MCF 10A (cell line): ENCODE measurements at regions not wholly inside any gene's neighbourhood (a gene's known extent, or its start where the extent isn't known, plus 50 kb on each side); places are given as distances from the start of the nearest gene placed in this dataset.

ENCODE experiments used
- BruUV-seq: library from RNA; stranded (reverse); fragments of 400-500 nt; replicated peaks from 2 replicates; lab custom pipeline; 2021; lab: Mats Ljungman, UMichigan
- CTCF ChIA-PET: fragments of 300-600 bp; sonication (Branson Sonifier 250); formaldehyde crosslinking; extraction: SDS; loops from one replicate; lab custom pipeline; 2021; ENCODE audit warnings: antibody characterized with exemption, inconsistent platforms; lab: Yijun Ruan, JAX
- POLR2A ChIA-PET: fragments of 300-600, 350-650 bp; sonication (Branson Sonifier 250); formaldehyde crosslinking; extraction: SDS; loops from one replicate; lab custom pipeline; 2020; ENCODE audit warnings: antibody characterized with exemption, inconsistent platforms; lab: Yijun Ruan, JAX
- DNase-seq: peaks from one replicate; pipeline ENCODE4 v3.0.0-alpha.2; 2018; ENCODE audit not compliant: unreplicated experiment
- H3K27ac Mint-ChIP-seq: one replicate; pipeline ENCODE4 v1.8.0; 2022; ENCODE audit warnings: mild to moderate bottlenecking, low read depth, mixed read lengths; ENCODE audit not compliant: unreplicated experiment
- H3K27me3 Mint-ChIP-seq: one replicate; pipeline ENCODE4 v1.8.0; 2022; ENCODE audit warnings: mixed read lengths; ENCODE audit not compliant: insufficient read depth, unreplicated experiment
- H3K36me3 Mint-ChIP-seq: one replicate; pipeline ENCODE4 v1.8.0; 2022; ENCODE audit warnings: mild to moderate bottlenecking, moderate library complexity, mixed read lengths; ENCODE audit not compliant: insufficient read depth, unreplicated experiment
- H3K4me1 Mint-ChIP-seq: one replicate; pipeline ENCODE4 v1.8.0; 2022; ENCODE audit warnings: mixed read lengths; ENCODE audit not compliant: insufficient read depth, unreplicated experiment
- H3K4me3 Mint-ChIP-seq: one replicate; pipeline ENCODE4 v1.8.0; 2022; ENCODE audit warnings: mild to moderate bottlenecking, moderate library complexity, mixed read lengths; ENCODE audit not compliant: unreplicated experiment
- H3K9me3 Mint-ChIP-seq: one replicate; pipeline ENCODE4 v1.8.0; 2022; ENCODE audit warnings: mixed read lengths; ENCODE audit not compliant: unreplicated experiment
- intact Hi-C: fragments of 100-400 bp; cut with micrococcal nuclease; formaldehyde crosslinking; loops from 2 replicates; pipeline ENCODE4 v1.14.1; 2022
- TF ChIP-seq, protein P1 (sequence below): fragments of 200-600 bp; IDR thresholded peaks from one replicate; pipeline ENCODE4 v1.8.0; 2022; ENCODE audit warnings: antibody characterized with exemption, mild to moderate bottlenecking; ENCODE audit not compliant: unreplicated experiment

DNA sequence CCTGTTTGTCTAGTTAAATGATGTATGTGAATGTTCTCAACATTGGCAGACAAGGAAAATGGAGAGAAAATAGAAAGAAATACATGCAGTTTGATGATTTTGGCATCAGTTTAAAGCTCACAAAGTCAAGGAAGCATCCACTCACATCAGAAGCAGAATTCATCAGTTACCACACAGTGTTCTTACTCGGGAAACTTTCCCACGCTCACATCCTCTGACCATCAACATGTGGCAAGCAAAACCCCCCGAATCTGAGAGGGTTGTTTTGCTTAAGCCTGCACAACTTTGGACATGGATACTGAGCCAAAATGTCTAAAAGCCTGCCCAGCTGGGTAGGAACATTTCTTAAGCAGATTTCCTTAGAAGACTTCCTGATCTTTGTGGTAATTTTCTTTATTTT lies 407.6 kb downstream of the ANKRD50 start:
- H3K4me1 Mint-ChIP-seq = no peaks in the 10 kb centered on the region

DNA sequence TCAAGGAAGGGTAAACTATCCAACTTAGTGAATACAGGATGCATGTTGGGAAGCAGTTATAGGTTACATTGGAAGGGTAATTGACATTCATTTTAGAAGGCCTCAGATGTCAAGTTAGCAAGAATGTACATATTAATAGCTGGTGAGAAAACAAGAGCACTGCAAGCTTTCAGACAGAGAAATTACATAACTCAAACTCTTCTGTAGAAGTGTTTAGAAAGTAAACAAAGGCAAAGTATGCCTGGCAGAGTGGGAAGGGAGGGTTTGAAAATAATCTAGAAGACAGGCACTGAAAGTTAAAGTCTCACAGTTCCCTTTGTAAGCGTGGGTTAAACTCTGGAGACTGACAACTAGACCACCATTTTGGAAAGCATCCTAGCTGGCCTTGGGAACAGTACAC lies 406.2 kb downstream of the ANKRD50 start:
- intact Hi-C loops = no loop called here
- H3K27ac Mint-ChIP-seq = no peak overlapping the region

More for the DNA sequence above, 407.6 kb downstream of the ANKRD50 start:
- H3K27me3 Mint-ChIP-seq = no peaks in the 10 kb centered on the region
- POLR2A ChIA-PET = no interaction called here
- H3K36me3 Mint-ChIP-seq = no peaks in the 10 kb centered on the region
- no peak for DNase-seq
- no peak overlapping the region for H3K27ac Mint-ChIP-seq
- TF ChIP-seq, protein P1, sequence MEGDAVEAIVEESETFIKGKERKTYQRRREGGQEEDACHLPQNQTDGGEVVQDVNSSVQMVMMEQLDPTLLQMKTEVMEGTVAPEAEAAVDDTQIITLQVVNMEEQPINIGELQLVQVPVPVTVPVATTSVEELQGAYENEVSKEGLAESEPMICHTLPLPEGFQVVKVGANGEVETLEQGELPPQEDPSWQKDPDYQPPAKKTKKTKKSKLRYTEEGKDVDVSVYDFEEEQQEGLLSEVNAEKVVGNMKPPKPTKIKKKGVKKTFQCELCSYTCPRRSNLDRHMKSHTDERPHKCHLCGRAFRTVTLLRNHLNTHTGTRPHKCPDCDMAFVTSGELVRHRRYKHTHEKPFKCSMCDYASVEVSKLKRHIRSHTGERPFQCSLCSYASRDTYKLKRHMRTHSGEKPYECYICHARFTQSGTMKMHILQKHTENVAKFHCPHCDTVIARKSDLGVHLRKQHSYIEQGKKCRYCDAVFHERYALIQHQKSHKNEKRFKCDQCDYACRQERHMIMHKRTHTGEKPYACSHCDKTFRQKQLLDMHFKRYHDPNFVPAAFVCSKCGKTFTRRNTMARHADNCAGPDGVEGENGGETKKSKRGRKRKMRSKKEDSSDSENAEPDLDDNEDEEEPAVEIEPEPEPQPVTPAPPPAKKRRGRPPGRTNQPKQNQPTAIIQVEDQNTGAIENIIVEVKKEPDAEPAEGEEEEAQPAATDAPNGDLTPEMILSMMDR = no peak
- BruUV-seq = no TSS peak
- no peak overlapping the region for H3K4me3 Mint-ChIP-seq
- H3K9me3 Mint-ChIP-seq = no peaks in the 10 kb centered on the region
- intact Hi-C loops = no loop called here
- CTCF ChIA-PET = no interaction called here

DNA sequence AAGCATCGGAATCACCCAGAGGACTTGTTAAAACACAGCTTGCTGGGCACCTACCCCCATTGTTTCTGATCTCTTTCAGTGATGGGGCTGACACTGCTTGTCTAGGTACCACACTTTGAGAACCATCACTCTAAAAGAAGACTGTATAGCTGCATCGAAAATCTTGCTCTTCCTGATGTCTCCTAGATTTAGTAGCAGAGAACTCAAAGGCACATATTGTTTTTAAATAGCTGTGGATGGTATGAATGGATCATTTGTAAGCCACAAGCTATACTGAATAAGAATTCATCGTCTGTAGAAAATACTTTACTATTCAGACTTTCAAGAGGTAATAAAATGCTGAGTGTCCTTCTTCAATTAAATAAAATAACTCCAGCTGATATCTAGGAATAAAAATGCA lies 405.4 kb downstream of the ANKRD50 start:
- ChIA-PET POLR2A (interaction anchor here (0.8 kb wide), 1 partner anchor 16 kb away, joined by 4 read pairs; no protein-coding TSS in a partner anchor), CTCF (interaction anchor here (0.6 to 1.7 kb wide), 3 partner anchors 15 to 645 kb away, joined by 3 to 5 read pairs (median 3); no protein-coding TSS in a partner anchor)
- Mint-ChIP-seq H3K27me3 (no peaks in the 10 kb centered on the region), H3K27ac (no peak overlapping the region), H3K4me3 (no peak overlapping the region), H3K4me1 (no peaks in the 10 kb centered on the region), H3K9me3 (no peaks in the 10 kb centered on the region), H3K36me3 (no peaks in the 10 kb centered on the region)
- TF ChIP-seq, protein P1 = no peak
- no peak for DNase-seq
- no TSS peak for BruUV-seq
- intact Hi-C loops = no loop called here

More for the DNA sequence above, 406.2 kb downstream of the ANKRD50 start:
- TF ChIP-seq, protein P1 = no peak
- no peaks in the 10 kb centered on the region for H3K9me3 Mint-ChIP-seq
- no peaks in the 10 kb centered on the region for H3K36me3 Mint-ChIP-seq
- ChIA-PET CTCF (interaction anchor here (1.7 kb wide), 1 partner anchor 14 kb away, joined by 5 read pairs; no protein-coding TSS in a partner anchor), POLR2A (no interaction called here)
- DNase-seq = no peak
- H3K4me1 Mint-ChIP-seq = no peaks in the 10 kb centered on the region
- BruUV-seq = no TSS peak
- H3K4me3 Mint-ChIP-seq = no peak overlapping the region
- no peaks in the 10 kb centered on the region for H3K27me3 Mint-ChIP-seq

DNA sequence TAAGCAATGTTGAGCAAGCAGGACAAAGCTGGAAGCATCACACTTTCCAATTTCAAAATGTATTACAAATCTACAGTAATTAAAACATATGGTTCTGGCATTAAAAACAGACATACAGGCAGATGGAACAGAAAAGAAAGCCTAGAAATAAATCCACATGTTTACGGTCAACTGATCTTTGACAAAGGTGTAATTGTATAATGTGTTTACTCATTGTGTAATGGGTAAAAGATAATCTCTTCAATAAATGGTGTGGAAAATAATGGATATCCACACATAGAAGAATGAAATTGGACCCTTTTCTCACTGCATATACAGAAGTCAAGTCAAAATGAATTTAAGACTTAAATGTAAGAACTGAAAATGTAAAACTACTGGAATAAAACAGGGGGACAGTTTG lies 394.2 kb downstream of the ANKRD50 start:
- ChIA-PET CTCF (interaction anchor here (0.6 kb wide), 2 partner anchors 139 to 840 kb away, joined by 6 read pairs; no protein-coding TSS in a partner anchor), POLR2A (no interaction called here)
- H3K9me3 Mint-ChIP-seq = peaks cover 8% of the 10 kb centered on the region
- TF ChIP-seq, protein P1 = no peak
- no TSS peak for BruUV-seq
- no peak overlapping the region for H3K4me3 Mint-ChIP-seq
- no peaks in the 10 kb centered on the region for H3K27me3 Mint-ChIP-seq
- intact Hi-C loops = no loop called here
- H3K4me1 Mint-ChIP-seq = no peaks in the 10 kb centered on the region
- no peaks in the 10 kb centered on the region for H3K36me3 Mint-ChIP-seq
- H3K27ac Mint-ChIP-seq = no peak overlapping the region
- no peak for DNase-seq
